ENCODE measurements at regions not wholly inside any gene's neighbourhood (a gene's known extent, or its start where the extent isn't known, plus 50 kb on each side); places are given as distances from the start of the nearest gene placed in this dataset.

GRCh38 chr1:230581446-230582079, 60.7 kb upstream of the COG2 start:
- DNase-seq: peak in 1 of 4 donors; percentile 35
- Histone ChIP-seq H3K36me3 (no peaks in the 10 kb centered on the region), H3K27ac (no peak overlapping the region), H3K9me3 (no peaks in the 10 kb centered on the region), H3K4me3 (no peak overlapping the region), H3K4me1 (no peaks in the 10 kb centered on the region), H3K27me3 (peaks cover 0 to 7% of the 10 kb centered on the region in 2 donors)
- TF ChIP-seq, protein P1, sequence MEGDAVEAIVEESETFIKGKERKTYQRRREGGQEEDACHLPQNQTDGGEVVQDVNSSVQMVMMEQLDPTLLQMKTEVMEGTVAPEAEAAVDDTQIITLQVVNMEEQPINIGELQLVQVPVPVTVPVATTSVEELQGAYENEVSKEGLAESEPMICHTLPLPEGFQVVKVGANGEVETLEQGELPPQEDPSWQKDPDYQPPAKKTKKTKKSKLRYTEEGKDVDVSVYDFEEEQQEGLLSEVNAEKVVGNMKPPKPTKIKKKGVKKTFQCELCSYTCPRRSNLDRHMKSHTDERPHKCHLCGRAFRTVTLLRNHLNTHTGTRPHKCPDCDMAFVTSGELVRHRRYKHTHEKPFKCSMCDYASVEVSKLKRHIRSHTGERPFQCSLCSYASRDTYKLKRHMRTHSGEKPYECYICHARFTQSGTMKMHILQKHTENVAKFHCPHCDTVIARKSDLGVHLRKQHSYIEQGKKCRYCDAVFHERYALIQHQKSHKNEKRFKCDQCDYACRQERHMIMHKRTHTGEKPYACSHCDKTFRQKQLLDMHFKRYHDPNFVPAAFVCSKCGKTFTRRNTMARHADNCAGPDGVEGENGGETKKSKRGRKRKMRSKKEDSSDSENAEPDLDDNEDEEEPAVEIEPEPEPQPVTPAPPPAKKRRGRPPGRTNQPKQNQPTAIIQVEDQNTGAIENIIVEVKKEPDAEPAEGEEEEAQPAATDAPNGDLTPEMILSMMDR (IDR thresholded peaks at IDR 0.05): no peak
- intact Hi-C loops (cut with DNase I): no loop called here
- ATAC-seq: no peak

DNA sequence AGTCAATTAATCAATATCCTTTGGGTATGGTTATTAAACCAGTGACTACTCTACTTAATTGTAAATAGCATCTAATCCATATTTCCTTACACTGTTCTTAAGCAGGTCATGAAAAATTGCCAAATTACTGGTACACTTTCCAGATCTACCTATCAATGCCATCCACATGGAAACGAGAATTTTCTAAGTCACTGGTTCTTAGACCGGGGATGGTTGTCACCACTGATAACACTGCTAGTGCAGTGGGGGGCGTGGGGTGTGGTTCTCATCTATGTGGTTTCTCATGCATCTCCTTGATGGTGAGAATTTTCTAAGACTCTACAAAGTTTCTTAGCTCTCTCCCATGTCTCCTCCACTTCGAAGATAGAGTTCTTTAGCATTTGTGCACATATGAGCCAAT, 63.7 kb upstream of the COG2 start:
- H3K36me3 ChIP-seq: no peaks in the 10 kb centered on the region
- peaks cover 0 to 7% of the 10 kb centered on the region in 2 donors for H3K27me3 ChIP-seq
- intact Hi-C loops (cut with DNase I): no loop called here
- TF ChIP-seq, protein P1 (IDR thresholded peaks at IDR 0.05): no peak
- H3K9me3 ChIP-seq: no peaks in the 10 kb centered on the region
- ATAC-seq (no peak), DNase-seq (no peak)
- H3K4me3 ChIP-seq: no peak overlapping the region
- no peaks in the 10 kb centered on the region for H3K4me1 ChIP-seq
- no peak overlapping the region for H3K27ac ChIP-seq

DNA sequence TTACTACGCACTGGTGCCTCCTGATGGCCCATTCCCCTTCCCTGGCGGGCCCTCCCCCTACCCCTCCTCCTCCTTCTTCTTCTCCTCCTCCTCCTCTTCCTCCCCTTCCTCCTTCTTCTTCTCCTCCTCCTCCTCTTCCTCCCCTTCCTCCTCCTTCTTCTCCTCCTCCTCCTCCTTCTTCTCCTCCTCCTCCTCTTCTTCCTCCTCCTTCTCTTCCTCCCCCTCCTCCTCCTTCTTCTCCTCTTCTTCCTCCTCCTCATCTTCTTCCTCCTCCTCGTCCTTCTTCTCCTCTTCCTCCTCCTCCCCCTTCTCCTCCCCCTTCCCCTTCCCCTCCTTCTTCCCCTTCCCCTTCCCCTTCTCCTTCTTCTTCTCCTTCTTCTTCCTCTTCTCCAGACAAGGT, 64.7 kb upstream of the COG2 start:
- Histone ChIP-seq H3K27ac (no peak overlapping the region), H3K36me3 (no peaks in the 10 kb centered on the region), H3K9me3 (no peaks in the 10 kb centered on the region), H3K4me1 (no peaks in the 10 kb centered on the region), H3K4me3 (no peak overlapping the region), H3K27me3 (peaks cover 0 to 7% of the 10 kb centered on the region in 2 donors)
- ATAC-seq: no peak
- intact Hi-C loops (cut with DNase I): no loop called here
- no peak for DNase-seq
- TF ChIP-seq, protein P1 (IDR thresholded peaks at IDR 0.05): no peak

DNA sequence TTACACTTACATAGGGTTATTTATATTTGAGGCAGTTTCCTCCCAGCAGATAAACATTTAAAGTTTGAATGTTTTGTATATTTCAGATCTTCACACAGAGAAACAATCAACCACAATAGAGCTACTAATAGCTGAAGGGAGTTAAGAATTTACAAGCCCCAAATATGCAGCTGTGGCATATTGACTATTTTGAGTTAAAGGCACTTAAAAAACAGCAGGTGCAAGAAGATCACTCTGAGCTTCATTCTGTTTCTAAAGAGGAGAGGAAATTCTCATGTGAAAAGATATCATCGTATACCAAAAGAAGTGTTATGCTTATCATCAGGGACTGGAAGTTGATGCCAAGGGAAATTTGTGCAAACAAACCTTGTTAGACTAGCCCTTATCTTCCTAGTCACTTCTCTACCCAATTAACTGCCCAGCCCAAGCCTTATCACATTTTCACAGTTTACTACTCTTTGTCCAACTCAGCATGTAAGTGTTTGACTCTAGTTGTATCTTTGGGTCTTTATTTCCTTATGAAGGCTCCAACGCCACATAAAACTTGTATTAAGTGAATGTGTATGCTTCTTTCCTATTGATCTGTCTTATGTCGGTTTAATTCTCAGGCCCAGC, 66.3 kb upstream of the COG2 start:
- Histone ChIP-seq H3K36me3 (no peaks in the 10 kb centered on the region), H3K27ac (no peak overlapping the region), H3K4me1 (no peaks in the 10 kb centered on the region), H3K27me3 (peaks cover 0 to 7% of the 10 kb centered on the region in 2 donors), H3K4me3 (no peak overlapping the region), H3K9me3 (no peaks in the 10 kb centered on the region)
- intact Hi-C loops (cut with DNase I): no loop called here
- ATAC-seq (no peak), DNase-seq (no peak)
- TF ChIP-seq, protein P1 (IDR thresholded peaks at IDR 0.05): no peak

DNA sequence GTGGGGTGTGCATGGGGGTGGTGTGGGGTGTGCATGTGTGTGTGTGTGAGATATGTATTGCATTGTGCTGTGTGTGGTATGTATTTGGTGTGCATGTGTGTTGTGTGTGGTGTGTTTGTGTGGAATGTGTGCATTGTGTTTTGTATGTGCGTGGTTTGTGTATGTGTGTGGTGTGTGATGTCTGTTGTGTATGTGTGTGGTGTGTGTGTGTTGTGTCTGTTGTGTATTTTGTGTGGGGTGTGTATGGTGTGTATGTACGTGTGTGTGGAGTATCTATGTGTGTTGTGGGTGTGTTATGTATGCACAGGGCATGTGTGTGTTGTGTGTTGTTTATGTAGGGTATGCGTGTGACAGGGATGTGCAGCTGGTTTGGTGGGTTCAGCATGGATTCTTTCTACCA, 67.8 kb upstream of the COG2 start:
- no peaks in the 10 kb centered on the region for H3K9me3 ChIP-seq
- TF ChIP-seq, protein P1 (IDR thresholded peaks at IDR 0.05): no peak
- DNase-seq (no peak), ATAC-seq (no peak)
- intact Hi-C loops (cut with DNase I): no loop called here
- H3K27me3 ChIP-seq: peaks cover 0 to 7% of the 10 kb centered on the region in 2 donors
- H3K36me3 ChIP-seq: no peaks in the 10 kb centered on the region
- H3K4me1 ChIP-seq: no peaks in the 10 kb centered on the region
- H3K27ac ChIP-seq: no peak overlapping the region
- no peak overlapping the region for H3K4me3 ChIP-seq

All from left lung (tissue), 4 donors.